Neuronal stem cell (in vitro differentiated cells): ENCODE measurements at regions not wholly inside any gene's neighbourhood (a gene's known extent, or its start where the extent isn't known, plus 50 kb on each side); places are given as distances from the start of the nearest gene placed in this dataset.

Experiments used
- DNase-seq: peaks from one replicate; pipeline ENCODE4 v3.0.0-alpha.2; 2013; ENCODE audit warnings: low spot score
- H2AFZ ChIP-seq: one replicate; pipeline ENCODE4 v1.6.1; 2013; ENCODE audit warnings: mild to moderate bottlenecking, low read length, inconsistent platforms
- H2AK5ac ChIP-seq: 2 replicates; pipeline ENCODE4 v1.6.1; 2013; ENCODE audit warnings: low read depth, mild to moderate bottlenecking, inconsistent platforms, low read length, moderate library complexity, mixed read lengths
- H2BK120ac ChIP-seq: 2 replicates; pipeline ENCODE4 v1.6.1; 2013; ENCODE audit warnings: low read depth, mild to moderate bottlenecking, inconsistent platforms, low read length, moderate library complexity, mixed read lengths
- H2BK12ac ChIP-seq: one replicate; pipeline ENCODE4 v1.6.1; 2013; ENCODE audit warnings: low read length, inconsistent platforms
- H2BK15ac ChIP-seq: 2 replicates; pipeline ENCODE4 v1.6.1; 2013; ENCODE audit warnings: mild to moderate bottlenecking, low read length, inconsistent platforms, mixed read lengths
- H2BK5ac ChIP-seq: one replicate; pipeline ENCODE4 v1.6.1; 2013; ENCODE audit warnings: inconsistent platforms, mild to moderate bottlenecking, low read length, moderate library complexity
- H3K14ac ChIP-seq: one replicate; pipeline ENCODE4 v1.6.1; 2013; ENCODE audit warnings: low read length, inconsistent platforms
- H3K18ac ChIP-seq: 2 replicates; pipeline ENCODE4 v1.6.1; 2013; ENCODE audit warnings: low read length, inconsistent platforms
- H3K23ac ChIP-seq: 2 replicates; pipeline ENCODE4 v1.6.1; 2013; ENCODE audit warnings: low read depth, mild to moderate bottlenecking, mixed read lengths, low read length, inconsistent platforms; ENCODE audit not compliant: poor library complexity
- H3K27ac ChIP-seq: replicated peaks from 3 replicates; pipeline ENCODE4 v1.5.1; 2013; ENCODE audit warnings: low read length, inconsistent platforms
- H3K27me3 ChIP-seq, 3 experiments: 2 replicates each; pipeline ENCODE4 v1.6.1; 2013; ENCODE audit warnings: low read length in 3 of 3, mild to moderate bottlenecking in 2 of 3, inconsistent platforms in 1 of 3, low read depth in 1 of 3, mixed read lengths in 1 of 3, moderate library complexity in 1 of 3; ENCODE audit not compliant: control insufficient read depth in 3 of 3, insufficient read depth in 3 of 3
- H3K36me3 ChIP-seq, 2 donors: replicated peaks in 1 of 2; 2 replicates each; pipeline ENCODE4 v1.6.1; 2013; ENCODE audit warnings: low read length in 2 of 2; ENCODE audit not compliant: control insufficient read depth in 2 of 2, insufficient read depth in 2 of 2
- H3K4ac ChIP-seq: 2 replicates; pipeline ENCODE4 v1.6.1; 2013; ENCODE audit warnings: inconsistent platforms, mild to moderate bottlenecking, low read length, moderate library complexity
- H3K4me1 ChIP-seq, 2 donors: 1 replicate in 1 of 2; 2 replicates in 1 of 2; pipeline ENCODE4 v1.6.1; 2013; ENCODE audit warnings: low read length in 2 of 2, low read depth in 1 of 2; ENCODE audit not compliant: control insufficient read depth in 2 of 2, insufficient read depth in 1 of 2
- H3K4me2 ChIP-seq: one replicate; pipeline ENCODE4 v1.6.1; 2013; ENCODE audit warnings: mild to moderate bottlenecking, low read length, inconsistent platforms; ENCODE audit not compliant: insufficient read depth, poor library complexity, severe bottlenecking
- H3K4me3 ChIP-seq, 2 donors: 2 replicates each; pipeline ENCODE4 v1.5.1; 2013; ENCODE audit warnings: low read length in 2 of 2, mild to moderate bottlenecking in 2 of 2, inconsistent platforms in 1 of 2, moderate library complexity in 1 of 2
- H3K79me1 ChIP-seq: one replicate; pipeline ENCODE4 v1.6.1; 2013; ENCODE audit warnings: low read depth, mild to moderate bottlenecking, inconsistent platforms, low read length, moderate library complexity
- H3K9ac ChIP-seq: one replicate; pipeline ENCODE4 v1.6.1; 2013; ENCODE audit warnings: mild to moderate bottlenecking, low read depth, low read length, inconsistent platforms; ENCODE audit not compliant: poor library complexity
- H3K9me3 ChIP-seq, 2 donors: replicated peaks in 1 of 2; 2 replicates each; pipeline versions ENCODE3 to v1.6.1; 2013; ENCODE audit warnings: low read length in 2 of 2, mild to moderate bottlenecking in 2 of 2, inconsistent platforms in 1 of 2, low read depth in 1 of 2, mixed read lengths in 1 of 2, moderate library complexity in 1 of 2; ENCODE audit not compliant: control insufficient read depth in 2 of 2, insufficient read depth in 1 of 2
- H4K8ac ChIP-seq: one replicate; pipeline ENCODE4 v1.6.1; 2013; ENCODE audit warnings: low read depth, mild to moderate bottlenecking, inconsistent platforms, low read length, moderate library complexity
- H4K91ac ChIP-seq: one replicate; pipeline ENCODE4 v1.6.1; 2013; ENCODE audit warnings: low read length, low read depth, mild to moderate bottlenecking, inconsistent platforms; ENCODE audit not compliant: poor library complexity
- WGBS, 2 donors: extraction: QIAGEN DNeasy Blood & Tissue Kit; methylation state at CpG; one replicate each; pipeline ENCODE4 v1.1.7; 2013; ENCODE audit warnings: missing lambda C conversion rate in 2 of 2, mixed read lengths in 1 of 2; ENCODE audit not compliant: insufficient read length in 2 of 2, insufficient replicate concordance in 1 of 2; ENCODE audit errors: extremely low coverage in 2 of 2; 5-methylcytosine and 5-hydroxymethylcytosine counted together

GRCh38 chr2:189248141-189248540 is 68.6 kb upstream of the COL5A2 start:
- H2AFZ ChIP-seq, result no peak overlapping the region
- no peaks in the 10 kb centered on the region for H3K27me3 ChIP-seq
- H3K79me1 ChIP-seq, result no peaks in the 10 kb centered on the region
- no peak overlapping the region for H3K9ac ChIP-seq
- H3K4me3 ChIP-seq, result no peak overlapping the region
- no peak overlapping the region for H3K23ac ChIP-seq
- no peak overlapping the region for H2BK12ac ChIP-seq
- H3K27ac ChIP-seq, result no peak overlapping the region
- H3K4me2 ChIP-seq, result no peak overlapping the region
- no peak overlapping the region for H4K8ac ChIP-seq
- H2BK120ac ChIP-seq, result no peak overlapping the region
- WGBS, 2 donors, result no CpG with 5 or more reads among the region's 1 CpG
- H3K14ac ChIP-seq, result no peak overlapping the region
- no peak for DNase-seq
- no peaks in the 10 kb centered on the region for H3K9me3 ChIP-seq
- no peaks in the 10 kb centered on the region for H3K4me1 ChIP-seq
- H2BK15ac ChIP-seq, result no peak overlapping the region
- H4K91ac ChIP-seq, result no peak overlapping the region
- no peak overlapping the region for H2AK5ac ChIP-seq
- no peak overlapping the region for H3K4ac ChIP-seq
- H3K18ac ChIP-seq, result no peak overlapping the region
- no peaks in the 10 kb centered on the region for H3K36me3 ChIP-seq
- no peak overlapping the region for H2BK5ac ChIP-seq

DNA sequence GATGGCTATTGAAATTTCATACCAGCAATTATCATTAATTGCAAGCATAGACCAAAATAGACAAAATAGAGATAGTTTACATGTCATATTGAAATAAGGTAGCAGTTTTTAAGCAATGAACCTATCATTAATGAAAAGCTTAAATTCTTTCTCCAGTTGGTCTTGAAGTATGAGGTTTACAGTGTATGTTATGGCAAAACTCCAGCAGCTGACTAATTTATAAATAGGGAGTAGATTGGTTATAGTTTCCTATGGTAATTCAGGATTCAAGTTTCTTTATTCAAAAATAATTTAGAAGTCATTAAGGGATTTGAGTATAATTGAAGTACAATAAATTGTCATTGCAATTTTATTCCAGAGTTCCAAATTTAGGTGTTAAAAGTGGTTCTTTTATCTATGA is 69.6 kb upstream of the COL5A2 start:
- no peak overlapping the region for H2AFZ ChIP-seq
- no peak for DNase-seq
- no peaks in the 10 kb centered on the region for H3K36me3 ChIP-seq
- no peaks in the 10 kb centered on the region for H3K27me3 ChIP-seq
- no peak overlapping the region for H2BK5ac ChIP-seq
- no peak overlapping the region for H4K8ac ChIP-seq
- no peak overlapping the region for H3K27ac ChIP-seq
- H2BK12ac ChIP-seq, result no peak overlapping the region
- no peak overlapping the region for H2BK120ac ChIP-seq
- H3K4me2 ChIP-seq, result no peak overlapping the region
- no peak overlapping the region for H3K14ac ChIP-seq
- no peak overlapping the region for H3K4ac ChIP-seq
- H3K9ac ChIP-seq, result no peak overlapping the region
- no peak overlapping the region for H3K4me3 ChIP-seq
- no peak overlapping the region for H3K23ac ChIP-seq
- H2BK15ac ChIP-seq, result no peak overlapping the region
- no peaks in the 10 kb centered on the region for H3K4me1 ChIP-seq
- no peaks in the 10 kb centered on the region for H3K79me1 ChIP-seq
- no peak overlapping the region for H4K91ac ChIP-seq
- H3K9me3 ChIP-seq, result no peaks in the 10 kb centered on the region
- no peak overlapping the region for H2AK5ac ChIP-seq
- no peak overlapping the region for H3K18ac ChIP-seq

- H3K18ac ChIP-seq, result no peak overlapping the region
- no peak overlapping the region for H3K14ac ChIP-seq
- no peak overlapping the region for H3K4ac ChIP-seq
- no peak overlapping the region for H3K23ac ChIP-seq
- H3K4me3 ChIP-seq, result no peak overlapping the region
- H2BK5ac ChIP-seq, result no peak overlapping the region
- H3K27ac ChIP-seq, result no peak overlapping the region
- H3K79me1 ChIP-seq, result no peaks in the 10 kb centered on the region
- H3K9ac ChIP-seq, result no peak overlapping the region
- H2BK15ac ChIP-seq, result no peak overlapping the region
- H3K27me3 ChIP-seq, result no peaks in the 10 kb centered on the region
- WGBS, 2 donors, result no CpG with 5 or more reads among the region's 5 CpGs
- H2AK5ac ChIP-seq, result no peak overlapping the region
- no peak overlapping the region for H2BK120ac ChIP-seq
- no peak overlapping the region for H3K4me2 ChIP-seq
- H3K9me3 ChIP-seq, result no peaks in the 10 kb centered on the region
- H4K91ac ChIP-seq, result no peak overlapping the region
- H3K36me3 ChIP-seq, result no peaks in the 10 kb centered on the region
- H4K8ac ChIP-seq, result no peak overlapping the region
- H2BK12ac ChIP-seq, result no peak overlapping the region
- DNase-seq, result no peak
- no peak overlapping the region for H2AFZ ChIP-seq
- H3K4me1 ChIP-seq, result no peaks in the 10 kb centered on the region
These were observed 70.3 kb upstream of the COL5A2 start for GRCh38 chr2:189249901-189250300.

- H3K4ac ChIP-seq, result no peak overlapping the region
- H4K91ac ChIP-seq, result no peak overlapping the region
- WGBS, 2 donors, result no CpG with 5 or more reads among the region's 6 CpGs
- DNase-seq, result no peak
- H3K79me1 ChIP-seq, result no peaks in the 10 kb centered on the region
- no peaks in the 10 kb centered on the region for H3K9me3 ChIP-seq
- no peak overlapping the region for H3K9ac ChIP-seq
- H3K23ac ChIP-seq, result no peak overlapping the region
- H3K4me2 ChIP-seq, result no peak overlapping the region
- H2BK120ac ChIP-seq, result no peak overlapping the region
- no peak overlapping the region for H2BK5ac ChIP-seq
- H2AK5ac ChIP-seq, result no peak overlapping the region
- H4K8ac ChIP-seq, result no peak overlapping the region
- no peaks in the 10 kb centered on the region for H3K4me1 ChIP-seq
- no peak overlapping the region for H2BK15ac ChIP-seq
- H3K27me3 ChIP-seq, result no peaks in the 10 kb centered on the region
- no peak overlapping the region for H2AFZ ChIP-seq
- no peaks in the 10 kb centered on the region for H3K36me3 ChIP-seq
- H3K4me3 ChIP-seq, result no peak overlapping the region
- H3K18ac ChIP-seq, result no peak overlapping the region
- no peak overlapping the region for H3K27ac ChIP-seq
- H3K14ac ChIP-seq, result no peak overlapping the region
- no peak overlapping the region for H2BK12ac ChIP-seq
These were observed 73.6 kb upstream of the COL5A2 start for GRCh38 chr2:189252991-189253675.
